GM20000 (cell line): ENCODE measurements at regions not wholly inside any gene's neighbourhood (a gene's known extent, or its start where the extent isn't known, plus 50 kb on each side); places are given as distances from the start of the nearest gene placed in this dataset.

Experiments used
- DNase-seq: peaks from one replicate; pipeline ENCODE4 v3.0.0; 2012; ENCODE audit warnings: low spot score
- CTCF ChIP-seq: IDR thresholded peaks from 2 replicates; pipeline ENCODE4 v1.5.1; 2012; ENCODE audit warnings: mild to moderate bottlenecking, control low read depth; ENCODE audit errors: extremely low read depth, missing control alignments

- no peak for DNase-seq
- TF ChIP-seq CTCF: no peak
Observed at GRCh38 chr7:54629771-54630170, 87.6 kb downstream of the VSTM2A start.

GRCh38 chr7:54622696-54623309 is 80.6 kb downstream of the VSTM2A start:
- no peak for DNase-seq
- TF ChIP-seq CTCF: no peak
